NAMALWA (cell line): ENCODE measurements at regions not wholly inside any gene's neighbourhood (a gene's known extent, or its start where the extent isn't known, plus 50 kb on each side); places are given as distances from the start of the nearest gene placed in this dataset.

ENCODE experiments used
- DNase-seq: peaks from one replicate; pipeline ENCODE4 v3.0.0-alpha.2; 2015; ENCODE audit warnings: low spot score

GRCh38 chr18:34595690-34596089 is 114.4 kb upstream of the DTNA start:
- DNase-seq: peak; percentile 5

- DNase-seq: no peak
Observed at GRCh38 chr18:34598120-34598635, 111.9 kb upstream of the DTNA start.

- no peak for DNase-seq
Observed at GRCh38 chr18:34600158-34600557, 109.9 kb upstream of the DTNA start.

- DNase-seq: no peak
Observed at GRCh38 chr18:34600874-34601656, 109.0 kb upstream of the DTNA start.

- no peak for DNase-seq
Observed at GRCh38 chr18:34604591-34604990, 105.5 kb upstream of the DTNA start.

- DNase-seq: no peak
Observed at GRCh38 chr18:34606851-34607250, 103.2 kb upstream of the DTNA start.

- DNase-seq: no peak
Observed at GRCh38 chr18:34608064-34608463, 102.0 kb upstream of the DTNA start.

GRCh38 chr18:34609986-34610648 is 100.0 kb upstream of the DTNA start:
- DNase-seq: no peak

- DNase-seq: no peak
Observed at GRCh38 chr18:34611904-34612303, 98.2 kb upstream of the DTNA start.

- no peak for DNase-seq
Observed at GRCh38 chr18:34620258-34620861, 89.7 kb upstream of the DTNA start.

GRCh38 chr18:34623557-34623956 is 86.5 kb upstream of the DTNA start:
- no peak for DNase-seq

- no peak for DNase-seq
Observed at GRCh38 chr18:34624551-34624950, 85.5 kb upstream of the DTNA start.

- no peak for DNase-seq
Observed at GRCh38 chr18:34626404-34627136, 83.5 kb upstream of the DTNA start.

- DNase-seq: no peak
Observed at GRCh38 chr18:34627137-34627920, 82.8 kb upstream of the DTNA start.

GRCh38 chr18:34631093-34631966 is 78.8 kb upstream of the DTNA start:
- DNase-seq: no peak

GRCh38 chr18:34632321-34632720 is 77.8 kb upstream of the DTNA start:
- no peak for DNase-seq

- DNase-seq: no peak
Observed at GRCh38 chr18:34633368-34633767, 76.7 kb upstream of the DTNA start.

GRCh38 chr18:34637094-34637801 is 72.8 kb upstream of the DTNA start:
- DNase-seq: no peak

GRCh38 chr18:34639687-34640086 is 70.4 kb upstream of the DTNA start:
- DNase-seq: no peak

- no peak for DNase-seq
Observed at GRCh38 chr18:34640276-34640675, 69.8 kb upstream of the DTNA start.
